ENCODE measurements at regions not wholly inside any gene's neighbourhood (a gene's known extent, or its start where the extent isn't known, plus 50 kb on each side); places are given as distances from the start of the nearest gene placed in this dataset.

GRCh38 chr1:229185963-229186362 is 84.9 kb upstream of the RAB4A start:
- Histone ChIP-seq H3K9ac (ENCODE audit: low read length) (no peak overlapping the region), H3F3A (ENCODE audit: insufficient read depth, low read length, poor library complexity, severe bottlenecking) (no peaks in the 10 kb centered on the region), H4K20me1 (ENCODE audit: insufficient read depth) (no peaks in the 10 kb centered on the region), H3K79me2 (replicated peaks; ENCODE audit: insufficient read depth, low read length) (no peaks in the 10 kb centered on the region), H3K36me3 (ENCODE audit: insufficient read depth, low read length) (no peaks in the 10 kb centered on the region), H2AFZ (ENCODE audit: low read depth, low read length) (no peak overlapping the region), H3K27ac (ENCODE audit: low read length) (no peak overlapping the region), H3K27me3 (ENCODE audit: insufficient read depth, low read depth, low read length) (no peaks in the 10 kb centered on the region), H3K4me2 (ENCODE audit: low read length) (no peak overlapping the region), H3K4me3 (ENCODE audit: low read length) (no peak overlapping the region), H3K9me3 (ENCODE audit: low read length) (no peaks in the 10 kb centered on the region), H3K9me2 (ENCODE audit: insufficient read depth, low read length) (no peaks in the 10 kb centered on the region)
- no peak for TF ChIP-seq MXI1 (conservative IDR thresholded peaks at IDR 0.05; ENCODE audit: poor library complexity, severe bottlenecking)
- TF ChIP-seq RAD21 (conservative IDR thresholded peaks at IDR 0.05) = no peak
- no peak for TF ChIP-seq REST (IDR thresholded peaks at IDR 0.05; ENCODE audit: borderline replicate concordance)
- no peak for TF ChIP-seq POLR2AphosphoS5 (IDR thresholded peaks at IDR 0.05)
- TF ChIP-seq TAF1 (IDR thresholded peaks at IDR 0.05; ENCODE audit: low read depth) = no peak
- no peak for TF ChIP-seq EP300 (conservative IDR thresholded peaks at IDR 0.05; ENCODE audit: poor library complexity, severe bottlenecking)
- no peak for TF ChIP-seq SMC3 (conservative IDR thresholded peaks at IDR 0.05; ENCODE audit: poor library complexity)
- TF ChIP-seq CTCF (IDR thresholded peaks at IDR 0.05; ENCODE audit: poor library complexity, severe bottlenecking) = no peak
- TF ChIP-seq EZH2 (IDR thresholded peaks at IDR 0.05; ENCODE audit: borderline replicate concordance, insufficient read depth, low read length, poor library complexity, severe bottlenecking) = no peak

- no peaks in the 10 kb centered on the region for H3K9me3 ChIP-seq (ENCODE audit: low read length)
- H2AFZ ChIP-seq (ENCODE audit: low read depth, low read length) = no peak overlapping the region
- no peak overlapping the region for H3K27ac ChIP-seq (ENCODE audit: low read length)
- no peak overlapping the region for H3K4me3 ChIP-seq (ENCODE audit: low read length)
- H3F3A ChIP-seq (ENCODE audit: insufficient read depth, low read length, poor library complexity, severe bottlenecking) = no peaks in the 10 kb centered on the region
- H4K20me1 ChIP-seq (ENCODE audit: insufficient read depth) = no peaks in the 10 kb centered on the region
- H3K36me3 ChIP-seq (ENCODE audit: insufficient read depth, low read length) = no peaks in the 10 kb centered on the region
- no peak overlapping the region for H3K4me2 ChIP-seq (ENCODE audit: low read length)
- H3K79me2 ChIP-seq (replicated peaks; ENCODE audit: insufficient read depth, low read length) = no peaks in the 10 kb centered on the region
- no peaks in the 10 kb centered on the region for H3K27me3 ChIP-seq (ENCODE audit: insufficient read depth, low read depth, low read length)
- H3K9me2 ChIP-seq (ENCODE audit: insufficient read depth, low read length) = no peaks in the 10 kb centered on the region
- TF ChIP-seq TAF1 (IDR thresholded peaks at IDR 0.05; ENCODE audit: low read depth) (no peak), EP300 (conservative IDR thresholded peaks at IDR 0.05; ENCODE audit: poor library complexity, severe bottlenecking) (no peak), REST (IDR thresholded peaks at IDR 0.05; ENCODE audit: borderline replicate concordance) (no peak), POLR2AphosphoS5 (IDR thresholded peaks at IDR 0.05) (no peak), MXI1 (conservative IDR thresholded peaks at IDR 0.05; ENCODE audit: poor library complexity, severe bottlenecking) (no peak), CTCF (IDR thresholded peaks at IDR 0.05; ENCODE audit: poor library complexity, severe bottlenecking) (no peak), SMC3 (conservative IDR thresholded peaks at IDR 0.05; ENCODE audit: poor library complexity) (no peak), EZH2 (IDR thresholded peaks at IDR 0.05; ENCODE audit: borderline replicate concordance, insufficient read depth, low read length, poor library complexity, severe bottlenecking) (no peak), RAD21 (conservative IDR thresholded peaks at IDR 0.05) (no peak)
- H3K9ac ChIP-seq (ENCODE audit: low read length) = no peak overlapping the region
These were observed 84.4 kb upstream of the RAB4A start for GRCh38 chr1:229186373-229187056.
